Naive thymus-derived CD4-positive, alpha-beta T cell (primary cell): ENCODE measurements at regions not wholly inside any gene's neighbourhood (a gene's known extent, or its start where the extent isn't known, plus 50 kb on each side); places are given as distances from the start of the nearest gene placed in this dataset.
"Not testable (repeated sequence)": the region's sequence is repeated elsewhere in the genome, so short reads cannot be mapped to it uniquely, and the experiment has no call there.

Experiments
- ATAC-seq: fragments of 150-1000 bp; cut with Tn5 transposase; 2 replicates; pipeline ENCODE4 v1.10.0; 2021; ENCODE audit warnings: mild to moderate bottlenecking, moderate library complexity
- CTCF ChIA-PET: fragments of 350-600 bp; sonication (Branson Sonifier 250); formaldehyde crosslinking; loops from one replicate; lab custom pipeline; 2021; ENCODE audit warnings: antibody characterized with exemption; lab: Charles Lee
- POLR2A ChIA-PET: fragments of 350-600 bp; sonication (Branson Sonifier 250); formaldehyde crosslinking; loops from one replicate; lab custom pipeline; 2021; ENCODE audit warnings: antibody characterized with exemption, inconsistent platforms; lab: Charles Lee
- DNase-seq, 9 donors: peaks; one replicate each; pipeline versions ENCODE4 v3.0.0 to v3.0.0-alpha.2; 2020 to 2022; ENCODE audit warnings: mixed read lengths in 1 of 9
- H3K27ac ChIP-seq: one replicate; pipeline ENCODE4 v1.7.0; 2013; ENCODE audit warnings: mild to moderate bottlenecking, low read depth, low read length, moderate library complexity
- H3K27me3 ChIP-seq, 2 donors: one replicate each; pipeline ENCODE4 v1.7.0; 2013; ENCODE audit warnings: low read length in 2 of 2, mild to moderate bottlenecking in 2 of 2, moderate library complexity in 2 of 2; ENCODE audit not compliant: control insufficient read depth in 2 of 2, insufficient read depth in 2 of 2
- H3K36me3 ChIP-seq, 3 experiments: 1 replicate in 2 of 3; 2 replicates in 1 of 3; pipeline ENCODE4 v1.7.0; 2013; ENCODE audit warnings: low read length in 3 of 3, mild to moderate bottlenecking in 3 of 3, moderate library complexity in 1 of 3; ENCODE audit not compliant: insufficient read depth in 3 of 3, control insufficient read depth in 2 of 3
- H3K4me1 ChIP-seq, 2 donors: one replicate each; pipeline ENCODE4 v1.7.0; 2013; ENCODE audit warnings: low read length in 2 of 2, mild to moderate bottlenecking in 2 of 2, moderate library complexity in 1 of 2; ENCODE audit not compliant: control insufficient read depth in 2 of 2, insufficient read depth in 2 of 2
- H3K4me3 ChIP-seq: 2 replicates; pipeline ENCODE4 v1.7.0; 2013; ENCODE audit warnings: mild to moderate bottlenecking, low read length
- H3K9me3 ChIP-seq, 3 experiments: 1 replicate in 2 of 3; 2 replicates in 1 of 3; pipeline ENCODE4 v1.7.0; 2013; ENCODE audit warnings: low read length in 3 of 3; ENCODE audit not compliant: control insufficient read depth in 2 of 3
- H3K27ac Mint-ChIP-seq, 9 donors: one replicate each; pipeline ENCODE4 v1.8.0; 2020 to 2022; ENCODE audit warnings: mixed read lengths in 9 of 9, mild to moderate bottlenecking in 8 of 9, moderate library complexity in 5 of 9, inconsistent platforms in 2 of 9
- H3K27me3 Mint-ChIP-seq, 5 donors: one replicate each; pipeline ENCODE4 v1.8.0; 2021 to 2022; ENCODE audit warnings: mixed read lengths in 5 of 5, mild to moderate bottlenecking in 1 of 5
- H3K36me3 Mint-ChIP-seq, 5 donors: one replicate each; pipeline ENCODE4 v1.8.0; 2020 to 2022; ENCODE audit warnings: mixed read lengths in 5 of 5, mild to moderate bottlenecking in 3 of 5, inconsistent platforms in 1 of 5
- H3K4me1 Mint-ChIP-seq, 7 donors: one replicate each; pipeline ENCODE4 v1.8.0; 2020 to 2022; ENCODE audit warnings: mixed read lengths in 7 of 7, mild to moderate bottlenecking in 3 of 7, inconsistent platforms in 1 of 7
- H3K4me3 Mint-ChIP-seq, 10 donors: one replicate each; pipeline ENCODE4 v1.8.0; 2020 to 2022; ENCODE audit warnings: mild to moderate bottlenecking in 10 of 10, mixed read lengths in 10 of 10, moderate library complexity in 6 of 10, inconsistent platforms in 2 of 10
- H3K9me3 Mint-ChIP-seq, 11 donors: one replicate each; pipeline ENCODE4 v1.8.0; 2020 to 2022; ENCODE audit warnings: mixed read lengths in 11 of 11, mild to moderate bottlenecking in 4 of 11, inconsistent platforms in 1 of 11, moderate library complexity in 1 of 11
- intact Hi-C, 2 donors: fragments of 100-400 bp; cut with micrococcal nuclease; formaldehyde crosslinking; loops; one replicate each; pipeline ENCODE4 v1.15.1; 2023

- CTCF ChIA-PET = no interaction called here
- Mint-ChIP-seq H3K27me3 (peaks cover 0 to 9% (median 4%) of the 10 kb centered on the region in 5 donors), H3K36me3 (no peaks in the 10 kb centered on the region), H3K9me3 (peaks cover 0 to 10% (median 2%) of the 10 kb centered on the region in 11 donors), H3K27ac (no peak overlapping the region), H3K4me3 (no peak overlapping the region), H3K4me1 (no peaks in the 10 kb centered on the region)
- H3K36me3 ChIP-seq = no peaks in the 10 kb centered on the region
- intact Hi-C loops = no loop called here
- H3K9me3 ChIP-seq = no peaks in the 10 kb centered on the region
- no peaks in the 10 kb centered on the region for H3K27me3 ChIP-seq
- H3K4me1 ChIP-seq = no peaks in the 10 kb centered on the region
- H3K27ac ChIP-seq = no peak overlapping the region
- no peak overlapping the region for H3K4me3 ChIP-seq
- no peak for ATAC-seq
- DNase-seq = no peak
- POLR2A ChIA-PET = no interaction called here
These were observed 168.7 kb upstream of the MSX2 start for GRCh38 chr5:174555726-174556125.

GRCh38 chr5:174556756-174557155 lies 167.6 kb upstream of the MSX2 start:
- Histone ChIP-seq H3K4me3 (no peak overlapping the region), H3K36me3 (no peaks in the 10 kb centered on the region), H3K9me3 (no peaks in the 10 kb centered on the region), H3K27me3 (no peaks in the 10 kb centered on the region), H3K27ac (no peak overlapping the region), H3K4me1 (no peaks in the 10 kb centered on the region)
- Mint-ChIP-seq H3K4me1 (no peaks in the 10 kb centered on the region), H3K4me3 (no peak overlapping the region), H3K36me3 (no peaks in the 10 kb centered on the region), H3K27ac (no peak overlapping the region), H3K27me3 (peaks cover 0 to 16% (median 14%) of the 10 kb centered on the region in 5 donors), H3K9me3 (peaks cover 0 to 10% (median 2%) of the 10 kb centered on the region in 11 donors)
- DNase-seq (no peak), ATAC-seq (no peak)
- POLR2A ChIA-PET = no interaction called here
- CTCF ChIA-PET = interaction anchor here (0.7 to 1.6 kb wide), 2 partner anchors 8 to 129 kb away, joined by 3 to 4 read pairs; no protein-coding TSS in a partner anchor
- intact Hi-C loops = no loop called here

- no peak overlapping the region for H3K27ac ChIP-seq
- ChIA-PET CTCF (no interaction called here), POLR2A (no interaction called here)
- DNase-seq (no peak), ATAC-seq (no peak)
- H3K4me3 Mint-ChIP-seq = no peak overlapping the region
- H3K27me3 ChIP-seq = no peaks in the 10 kb centered on the region
- peaks cover 0 to 22% (median 15%) of the 10 kb centered on the region in 5 donors for H3K27me3 Mint-ChIP-seq
- no peak overlapping the region for H3K27ac Mint-ChIP-seq
- intact Hi-C loops = no loop called here
- H3K4me1 Mint-ChIP-seq = no peaks in the 10 kb centered on the region
- H3K4me3 ChIP-seq = no peak overlapping the region
- H3K9me3 Mint-ChIP-seq = peaks cover 0 to 10% (median 2%) of the 10 kb centered on the region in 11 donors
- H3K36me3 ChIP-seq = no peaks in the 10 kb centered on the region
- H3K36me3 Mint-ChIP-seq = no peaks in the 10 kb centered on the region
- no peaks in the 10 kb centered on the region for H3K9me3 ChIP-seq
- H3K4me1 ChIP-seq = no peaks in the 10 kb centered on the region
These were observed 166.2 kb upstream of the MSX2 start for GRCh38 chr5:174558190-174558589.

GRCh38 chr5:174559141-174559540 lies 165.2 kb upstream of the MSX2 start:
- Mint-ChIP-seq H3K4me1 (no peaks in the 10 kb centered on the region), H3K27ac (no peak overlapping the region), H3K27me3 (peaks cover 0 to 32% (median 22%) of the 10 kb centered on the region in 5 donors), H3K36me3 (no peaks in the 10 kb centered on the region), H3K9me3 (peaks cover 0 to 10% (median 2%) of the 10 kb centered on the region in 11 donors), H3K4me3 (no peak overlapping the region)
- Histone ChIP-seq H3K9me3 (no peaks in the 10 kb centered on the region), H3K4me3 (no peak overlapping the region), H3K27me3 (no peaks in the 10 kb centered on the region), H3K27ac (no peak overlapping the region), H3K4me1 (no peaks in the 10 kb centered on the region), H3K36me3 (no peaks in the 10 kb centered on the region)
- intact Hi-C loops = no loop called here
- ChIA-PET CTCF (no interaction called here), POLR2A (no interaction called here)
- ATAC-seq (no peak), DNase-seq (no peak)

GRCh38 chr5:174559566-174560090 lies 164.8 kb upstream of the MSX2 start:
- Histone ChIP-seq H3K4me3 (no peak overlapping the region), H3K4me1 (no peaks in the 10 kb centered on the region), H3K36me3 (no peaks in the 10 kb centered on the region), H3K9me3 (no peaks in the 10 kb centered on the region), H3K27ac (no peak overlapping the region), H3K27me3 (no peaks in the 10 kb centered on the region)
- intact Hi-C loops = no loop called here
- Mint-ChIP-seq H3K27ac (no peak overlapping the region), H3K4me3 (no peak overlapping the region), H3K36me3 (no peaks in the 10 kb centered on the region), H3K4me1 (no peaks in the 10 kb centered on the region), H3K27me3 (peaks cover 0 to 33% (median 22%) of the 10 kb centered on the region in 5 donors), H3K9me3 (peaks cover 0 to 10% (median 2%) of the 10 kb centered on the region in 11 donors)
- DNase-seq (no peak), ATAC-seq (no peak)
- POLR2A ChIA-PET = no interaction called here
- CTCF ChIA-PET = no interaction called here

GRCh38 chr5:174560861-174561260 lies 163.5 kb upstream of the MSX2 start:
- ChIA-PET CTCF (no interaction called here), POLR2A (no interaction called here)
- intact Hi-C loops = no loop called here
- H3K4me3 ChIP-seq = no peak overlapping the region
- no peak overlapping the region for H3K4me3 Mint-ChIP-seq
- peaks cover 0 to 33% (median 22%) of the 10 kb centered on the region in 5 donors for H3K27me3 Mint-ChIP-seq
- H3K36me3 ChIP-seq = no peaks in the 10 kb centered on the region
- no peaks in the 10 kb centered on the region for H3K36me3 Mint-ChIP-seq
- no peaks in the 10 kb centered on the region for H3K4me1 ChIP-seq
- no peaks in the 10 kb centered on the region for H3K9me3 ChIP-seq
- H3K27me3 ChIP-seq = no peaks in the 10 kb centered on the region
- H3K4me1 Mint-ChIP-seq = no peaks in the 10 kb centered on the region
- DNase-seq (no peak), ATAC-seq (no peak)
- H3K27ac ChIP-seq = no peak overlapping the region
- H3K9me3 Mint-ChIP-seq = peaks cover 0 to 5% (median 2%) of the 10 kb centered on the region in 11 donors
- no peak overlapping the region for H3K27ac Mint-ChIP-seq

- peaks cover 0 to 40% (median 24%) of the 10 kb centered on the region in 5 donors for H3K27me3 Mint-ChIP-seq
- H3K9me3 Mint-ChIP-seq, H3K4me1 ChIP-seq, H3K9me3 ChIP-seq, H3K36me3 Mint-ChIP-seq, DNase-seq, H3K27me3 ChIP-seq, H3K4me1 Mint-ChIP-seq, H3K4me3 ChIP-seq, H3K27ac ChIP-seq, H3K36me3 ChIP-seq, H3K27ac Mint-ChIP-seq, POLR2A ChIA-PET, intact Hi-C loops, CTCF ChIA-PET, H3K4me3 Mint-ChIP-seq, ATAC-seq: not testable (repeated sequence)
These were observed 161.3 kb upstream of the MSX2 start for GRCh38 chr5:174563040-174563439.
